ENCODE measurements at regions not wholly inside any gene's neighbourhood (a gene's known extent, or its start where the extent isn't known, plus 50 kb on each side); places are given as distances from the start of the nearest gene placed in this dataset.

GRCh38 chr12:107364875-107365518, 271.6 kb upstream of the CRY1 start:
- no peak overlapping the region for H3K27ac ChIP-seq
- no peak for ATAC-seq
- WGBS, 2 donors = 41 to 42% methylated on average over 3 of the region's 3 CpGs
- intact Hi-C loops (cut with DNase I) = no loop called here
- FAIRE-seq = no peak
- no peaks in the 10 kb centered on the region for H3K27me3 ChIP-seq
- no peak for TF ChIP-seq CTCF (IDR thresholded peaks at IDR 0.05)
- DNase-seq = no peak
- H3K4me3 ChIP-seq = no peak overlapping the region
- no peaks in the 10 kb centered on the region for H3K9me3 ChIP-seq
- no peaks in the 10 kb centered on the region for H3K4me1 ChIP-seq
- no peaks in the 10 kb centered on the region for H3K36me3 ChIP-seq

- ATAC-seq (no peak), FAIRE-seq (no peak), DNase-seq (no peak)
- Histone ChIP-seq H3K36me3 (no peaks in the 10 kb centered on the region), H3K27me3 (no peaks in the 10 kb centered on the region), H3K27ac (no peak overlapping the region), H3K4me1 (no peaks in the 10 kb centered on the region), H3K9me3 (no peaks in the 10 kb centered on the region), H3K4me3 (no peak overlapping the region)
- no peak for TF ChIP-seq CTCF (IDR thresholded peaks at IDR 0.05)
- WGBS, 2 donors = 48 to 71% methylated on average over 3 of the region's 3 CpGs
- intact Hi-C loops (cut with DNase I) = no loop called here
These were observed 272.4 kb upstream of the CRY1 start for GRCh38 chr12:107365703-107366102.

GRCh38 chr12:107366322-107366721, 273.0 kb upstream of the CRY1 start:
- 58 to 78% methylated on average over 2 of the region's 2 CpGs for WGBS, 2 donors
- H3K4me3 ChIP-seq = no peak overlapping the region
- H3K27ac ChIP-seq = no peak overlapping the region
- H3K36me3 ChIP-seq = no peaks in the 10 kb centered on the region
- DNase-seq (no peak), FAIRE-seq (no peak), ATAC-seq (no peak)
- H3K9me3 ChIP-seq = no peaks in the 10 kb centered on the region
- no peak for TF ChIP-seq CTCF (IDR thresholded peaks at IDR 0.05)
- H3K4me1 ChIP-seq = no peaks in the 10 kb centered on the region
- intact Hi-C loops (cut with DNase I) = no loop called here
- no peaks in the 10 kb centered on the region for H3K27me3 ChIP-seq

- H3K36me3 ChIP-seq = no peaks in the 10 kb centered on the region
- ATAC-seq (no peak), FAIRE-seq (no peak), DNase-seq (no peak)
- WGBS, 2 donors = 64 to 73% methylated on average over 5 of the region's 5 CpGs
- H3K4me1 ChIP-seq = no peaks in the 10 kb centered on the region
- no peaks in the 10 kb centered on the region for H3K27me3 ChIP-seq
- no peak overlapping the region for H3K27ac ChIP-seq
- intact Hi-C loops (cut with DNase I) = no loop called here
- no peak overlapping the region for H3K4me3 ChIP-seq
- no peak for TF ChIP-seq CTCF (IDR thresholded peaks at IDR 0.05)
- H3K9me3 ChIP-seq = no peaks in the 10 kb centered on the region
These were observed 275.2 kb upstream of the CRY1 start for GRCh38 chr12:107368586-107368985.

GRCh38 chr12:107369006-107369405, 275.7 kb upstream of the CRY1 start:
- no peak for ATAC-seq

More at GRCh38 chr12:107369006-107369405, 275.7 kb upstream of the CRY1 start:
- no peaks in the 10 kb centered on the region for H3K4me1 ChIP-seq
- intact Hi-C loops (cut with DNase I) = no loop called here
- no peaks in the 10 kb centered on the region for H3K9me3 ChIP-seq
- 49 to 52% methylated on average over 2 of the region's 2 CpGs for WGBS, 2 donors
- FAIRE-seq = no peak
- no peak overlapping the region for H3K27ac ChIP-seq
- no peaks in the 10 kb centered on the region for H3K27me3 ChIP-seq
- DNase-seq = no peak
- no peak overlapping the region for H3K4me3 ChIP-seq
- H3K36me3 ChIP-seq = no peaks in the 10 kb centered on the region
- no peak for TF ChIP-seq CTCF (IDR thresholded peaks at IDR 0.05)
